ENCODE measurements at regions not wholly inside any gene's neighbourhood (a gene's known extent, or its start where the extent isn't known, plus 50 kb on each side); places are given as distances from the start of the nearest gene placed in this dataset.

DNA sequence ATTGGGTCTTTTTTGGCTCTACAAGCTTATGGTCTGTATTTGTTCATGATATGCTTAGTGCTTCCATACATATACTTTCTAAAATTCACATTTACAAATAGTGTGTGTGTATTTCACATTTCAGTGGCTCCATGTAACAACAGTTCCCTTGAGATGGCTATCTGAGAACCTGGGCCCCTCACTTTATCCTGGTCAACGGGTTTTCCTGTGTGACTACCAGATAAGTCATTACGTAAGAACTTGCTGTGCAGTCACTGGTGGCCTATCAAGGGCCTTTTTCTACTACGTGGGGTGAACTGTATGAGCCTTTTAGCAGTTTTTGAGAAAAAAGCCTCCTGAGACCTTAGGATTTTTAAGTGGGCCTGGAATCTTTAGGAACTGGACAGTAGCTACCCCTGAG is 454.1 kb downstream of the PCNX1 start:
- DNase-seq (ENCODE audit: low spot score) = peak; percentile 8

DNA sequence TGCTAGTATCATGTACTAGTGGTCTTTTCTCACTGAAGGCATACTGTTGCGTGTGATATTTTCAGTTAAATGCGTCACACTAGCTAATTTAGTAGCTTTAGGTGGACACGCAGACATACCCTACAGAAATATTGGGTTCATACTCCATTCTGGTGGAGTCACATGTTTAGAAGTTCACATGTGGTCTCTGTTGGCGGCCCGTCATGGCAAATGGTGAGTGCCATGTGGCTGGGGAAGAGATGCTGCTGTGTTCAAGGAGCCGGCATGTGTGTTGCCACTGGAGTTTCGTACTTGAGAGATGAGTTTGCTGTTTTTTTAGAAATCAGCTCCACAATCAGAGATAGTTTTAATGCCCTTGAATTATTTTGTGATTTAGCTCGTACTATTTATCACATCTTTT is 454.6 kb downstream of the PCNX1 start:
- DNase-seq (ENCODE audit: low spot score) = no peak

DNA sequence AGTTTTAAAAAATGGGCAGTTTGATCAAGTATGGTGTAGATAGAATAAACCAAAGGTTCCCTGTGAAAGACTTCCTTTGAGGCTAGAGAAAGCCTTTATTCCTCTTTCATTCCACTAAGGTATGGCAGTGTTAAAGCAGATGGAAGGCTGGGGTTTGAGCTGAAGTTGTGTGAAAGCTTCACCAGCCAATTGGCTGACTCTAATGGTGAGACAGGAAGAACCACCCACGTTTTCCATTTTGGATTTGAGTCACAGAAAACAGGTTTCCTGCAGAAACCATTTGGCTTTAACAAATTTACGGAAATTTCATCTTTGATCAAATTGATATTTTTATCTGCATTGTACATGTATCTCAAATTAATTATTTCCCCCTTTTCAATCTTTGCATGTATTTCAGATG is 455.0 kb downstream of the PCNX1 start:
- no peak for DNase-seq (ENCODE audit: low spot score)

DNA sequence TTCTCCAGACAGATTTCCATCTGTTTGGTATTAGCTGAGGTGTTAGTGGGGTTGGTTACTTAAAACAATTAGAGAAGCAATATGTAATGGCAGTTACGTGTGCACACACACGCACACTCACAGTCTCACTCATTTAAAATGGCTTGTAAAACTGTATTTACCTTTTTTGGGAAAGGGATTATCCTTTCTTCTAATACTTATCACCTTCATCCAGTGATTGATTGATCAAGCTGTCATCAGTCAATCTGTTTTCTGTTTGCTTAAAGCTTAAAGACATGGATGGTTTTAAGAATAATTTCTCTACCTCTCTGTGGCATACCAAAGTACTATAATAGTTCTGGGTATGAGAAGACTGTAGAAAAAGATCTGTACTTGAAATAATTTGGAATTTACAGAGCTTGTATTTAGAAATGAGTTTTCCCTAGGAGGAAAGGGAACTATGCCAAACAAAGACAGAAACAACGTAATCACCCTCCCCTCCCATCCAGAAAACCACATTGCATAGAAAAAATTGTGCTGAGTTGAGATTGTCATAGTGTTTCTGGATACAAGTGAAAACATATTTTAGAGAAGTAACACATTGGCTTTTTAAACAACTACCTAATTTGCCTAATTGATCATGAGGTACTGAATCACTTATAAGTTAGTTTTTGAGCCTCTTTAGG is 455.8 kb downstream of the PCNX1 start:
- no peak for DNase-seq (ENCODE audit: low spot score)

DNA sequence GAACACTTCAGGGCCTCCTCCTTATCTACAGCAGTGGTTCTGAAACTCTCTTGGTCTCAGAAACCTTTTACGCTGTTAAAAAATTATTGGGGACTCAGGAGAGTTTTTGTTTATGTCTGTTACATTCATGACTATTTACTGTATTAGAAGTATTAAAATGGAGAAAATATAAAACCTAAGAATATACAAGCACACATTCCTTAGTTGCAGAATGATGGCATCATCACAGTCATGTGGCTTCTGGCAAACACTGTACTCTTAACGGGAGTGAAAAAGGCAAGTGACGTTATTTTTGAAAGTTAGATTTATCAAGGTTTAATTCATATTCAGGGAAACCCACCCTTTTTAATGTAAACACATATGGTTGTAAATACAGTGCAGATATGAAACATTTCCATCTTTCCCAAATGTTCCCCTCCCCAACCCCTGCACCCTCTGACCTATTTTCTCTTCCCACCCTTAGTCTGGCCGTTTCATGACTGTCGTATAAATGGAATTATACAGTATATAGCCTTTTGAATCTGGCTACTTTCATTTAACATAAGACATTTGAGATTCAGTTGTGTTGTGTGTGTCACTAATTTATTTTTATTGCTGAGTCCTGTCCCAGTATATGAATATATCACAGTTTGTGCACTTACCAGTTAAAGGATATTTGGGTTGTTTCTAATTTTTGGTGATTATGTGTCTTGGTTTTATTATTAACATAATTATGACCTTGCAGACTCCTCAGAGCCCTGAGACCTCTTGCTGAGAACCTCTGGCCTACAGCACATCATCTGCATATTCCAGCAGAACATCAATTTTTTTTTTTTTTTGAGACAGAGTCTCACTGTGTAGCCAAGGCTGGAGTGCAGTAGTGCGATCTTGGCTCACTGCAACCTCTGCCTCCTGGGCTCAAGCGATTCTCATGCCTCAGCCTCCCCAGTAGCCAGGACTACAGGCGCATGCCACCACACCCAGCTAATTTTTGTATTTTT is 457.0 kb downstream of the PCNX1 start:
- no peak for DNase-seq (ENCODE audit: low spot score)

DNA sequence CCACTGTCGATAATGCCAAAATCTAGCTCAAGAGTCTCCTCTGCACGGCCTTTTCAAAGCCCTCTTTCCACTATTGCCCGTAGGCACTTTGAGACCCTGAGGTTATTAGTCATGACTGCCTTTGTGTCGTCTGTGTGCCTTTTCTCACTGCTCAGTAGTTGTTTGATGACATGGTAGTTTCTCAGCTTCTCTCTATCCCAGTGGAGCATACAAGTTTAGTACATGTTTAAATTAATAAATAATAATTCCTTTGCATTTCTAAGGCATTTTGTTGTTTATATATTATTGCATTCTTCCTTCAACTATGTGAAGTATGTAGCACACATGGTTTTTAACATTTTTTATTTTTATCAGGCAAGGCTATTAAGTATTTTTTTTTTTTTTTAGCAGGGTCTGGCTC is 458.1 kb downstream of the PCNX1 start:
- DNase-seq (ENCODE audit: low spot score) = no peak

DNA sequence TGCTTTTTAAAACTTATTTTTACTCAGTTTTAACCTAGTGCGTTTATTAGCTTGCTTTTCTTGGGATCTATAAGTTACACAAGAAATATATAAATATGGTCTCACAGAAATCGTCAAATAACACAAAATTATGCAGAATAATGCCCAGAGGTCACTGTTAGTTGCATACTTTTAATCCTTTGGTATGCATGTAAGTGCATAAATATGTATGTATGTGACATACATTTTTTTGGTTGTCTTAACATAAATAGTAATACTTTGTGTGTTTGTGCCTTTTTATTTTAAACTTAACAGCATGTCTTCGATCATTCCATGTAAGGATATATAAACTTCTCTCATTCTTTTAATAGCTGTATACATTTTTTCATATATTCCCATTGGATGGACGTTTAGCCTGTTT is 459.6 kb downstream of the PCNX1 start:
- DNase-seq (ENCODE audit: low spot score) = no peak

DNA sequence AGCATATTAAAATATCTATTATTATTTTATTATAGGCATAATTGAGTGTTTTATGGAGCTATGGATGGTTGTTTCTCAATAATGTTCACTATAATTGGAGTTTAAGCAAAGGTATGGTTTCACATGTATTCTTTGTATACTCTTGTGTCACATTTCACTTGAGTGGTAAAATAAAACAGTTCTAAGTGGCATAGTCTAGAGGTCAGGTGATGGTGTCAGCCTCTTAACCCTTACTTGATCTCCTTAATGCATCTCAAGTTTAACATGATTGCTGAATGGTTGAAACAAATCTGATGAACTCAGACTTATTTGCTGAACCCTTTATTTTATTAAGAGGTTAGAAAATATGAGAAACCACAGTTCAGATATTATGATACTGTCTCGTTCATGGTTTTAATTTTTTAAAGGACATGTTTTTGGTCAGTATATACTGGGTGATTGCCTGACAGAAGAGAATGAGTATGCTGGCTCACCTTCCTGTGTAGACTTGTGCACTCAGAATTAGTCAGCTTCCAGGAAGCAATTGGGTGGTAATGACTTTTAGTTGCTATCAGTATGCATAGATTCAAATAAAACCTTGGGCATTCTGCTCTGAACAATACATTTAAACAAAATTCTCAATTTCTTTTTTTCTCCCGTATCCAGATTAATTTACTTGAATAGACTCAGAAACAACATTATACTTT is 464.6 kb downstream of the PCNX1 start:
- DNase-seq (ENCODE audit: low spot score) = no peak

DNA sequence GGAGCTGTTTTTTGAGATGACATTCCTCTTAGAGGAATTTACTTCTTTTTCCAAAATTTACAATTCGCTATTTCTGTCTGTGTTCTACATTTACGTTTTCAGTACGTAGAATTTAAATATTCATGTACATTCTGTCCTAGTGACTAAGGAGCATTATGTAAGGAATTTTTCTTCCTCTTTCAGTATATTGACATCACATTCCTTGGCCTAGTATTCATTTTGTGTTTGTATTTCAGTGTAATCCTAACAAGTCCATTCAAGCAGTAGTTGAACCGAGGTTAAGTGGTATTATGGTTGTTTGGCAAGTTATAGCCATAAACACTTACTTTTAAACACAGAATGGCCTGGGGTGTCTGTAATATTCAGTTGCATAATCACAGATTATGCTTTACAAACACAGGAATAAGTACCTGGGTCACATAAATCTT is 465.2 kb downstream of the PCNX1 start:
- DNase-seq (ENCODE audit: low spot score) = no peak

DNA sequence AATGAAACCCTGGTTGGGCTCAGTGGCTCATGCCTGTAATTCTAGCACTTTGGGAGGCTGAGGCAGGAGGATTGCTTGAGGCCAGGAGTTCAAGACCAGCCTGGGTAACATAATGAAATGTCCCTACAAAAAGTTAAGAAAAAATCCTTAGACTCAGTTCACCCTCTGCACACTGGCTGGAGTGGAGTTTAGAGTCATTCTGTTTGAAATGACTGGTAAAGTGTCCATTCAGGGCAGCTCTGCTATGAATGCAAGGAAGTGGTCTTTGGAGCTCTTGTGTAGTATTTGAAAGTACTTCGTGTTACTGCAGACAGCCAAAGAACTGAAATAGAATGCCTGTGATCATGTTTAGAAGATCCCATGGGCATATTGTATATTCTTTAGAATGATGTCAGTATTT is 466.5 kb downstream of the PCNX1 start:
- DNase-seq (ENCODE audit: low spot score) = no peak

DNA sequence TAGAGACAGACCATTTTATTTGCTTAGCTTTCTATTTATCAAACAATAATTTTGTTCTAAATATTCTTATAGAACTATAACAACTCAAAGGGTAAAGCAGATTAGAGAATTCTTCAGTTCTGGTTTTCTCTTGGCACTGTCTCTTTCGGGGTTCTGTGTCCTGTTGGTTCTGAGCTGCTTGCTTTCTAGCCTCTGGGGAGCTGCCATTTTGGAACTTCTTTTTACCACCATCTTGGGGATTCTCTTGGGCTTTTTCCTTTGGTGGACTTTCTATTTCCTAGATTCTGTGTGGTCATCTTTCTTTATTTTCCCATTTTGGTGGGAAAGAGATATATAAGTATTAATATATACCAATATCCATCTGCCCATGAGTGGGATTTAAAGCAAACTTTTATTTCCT is 467.7 kb downstream of the PCNX1 start:
- no peak for DNase-seq (ENCODE audit: low spot score)

DNA sequence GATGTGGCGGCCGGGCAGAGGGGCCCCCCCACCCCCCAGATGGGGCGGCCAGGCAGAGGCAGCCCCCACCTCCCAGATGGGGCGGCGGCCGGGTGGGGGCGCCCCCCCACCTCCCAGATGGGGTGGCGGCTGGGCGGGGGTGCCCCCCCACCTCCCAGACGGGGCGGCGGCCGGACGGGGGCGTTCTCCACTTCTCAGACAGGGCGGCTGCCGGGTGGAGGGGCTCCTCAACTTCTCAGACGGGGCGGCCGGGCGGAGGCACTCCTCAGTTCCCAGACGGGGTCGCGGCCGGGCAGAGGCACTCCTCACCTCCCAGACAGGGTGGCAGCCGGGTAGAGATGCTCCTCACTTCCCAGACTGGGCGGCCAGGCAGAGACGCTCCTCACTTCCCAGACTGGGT is 469.8 kb downstream of the PCNX1 start:
- no peak for DNase-seq (ENCODE audit: low spot score)

DNA sequence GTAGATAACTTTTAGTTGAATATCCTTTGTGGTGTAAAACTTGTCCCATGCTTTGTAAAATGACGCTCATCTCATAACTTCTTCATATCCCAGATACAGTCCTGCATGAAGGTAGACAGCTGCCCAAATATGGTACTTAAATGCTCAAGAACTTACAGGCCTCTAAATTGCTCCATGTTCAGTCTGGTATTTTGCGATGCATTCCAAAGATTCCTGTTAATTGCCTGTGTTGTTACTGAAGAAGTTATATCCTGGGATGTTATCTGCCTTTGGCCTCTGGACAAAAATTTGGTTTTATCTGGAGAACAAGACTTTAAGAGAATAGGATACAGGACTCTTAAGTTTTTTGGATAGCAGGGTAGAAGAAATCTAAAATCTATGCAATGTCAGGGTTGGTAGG is 473.0 kb downstream of the PCNX1 start:
- DNase-seq (ENCODE audit: low spot score) = no peak

DNA sequence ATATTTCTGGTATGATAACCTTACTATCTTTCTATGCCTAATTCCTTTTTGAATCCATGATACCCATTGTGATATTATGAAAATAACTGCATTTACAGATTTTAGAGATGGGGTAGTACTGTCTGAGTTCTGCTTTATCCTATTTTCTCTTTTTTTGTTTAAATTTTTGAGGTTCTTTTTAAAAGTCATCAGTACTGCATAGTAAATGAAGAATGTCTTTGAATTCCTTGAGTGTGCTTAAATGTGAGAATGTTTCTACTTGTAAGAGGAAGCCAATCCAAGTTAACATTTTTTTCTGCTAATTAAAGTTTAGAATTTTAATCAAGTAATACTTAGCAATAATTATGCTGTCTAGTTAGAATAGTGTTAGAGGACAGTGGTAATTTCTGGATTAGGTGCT is 474.6 kb downstream of the PCNX1 start:
- no peak for DNase-seq (ENCODE audit: low spot score)

DNA sequence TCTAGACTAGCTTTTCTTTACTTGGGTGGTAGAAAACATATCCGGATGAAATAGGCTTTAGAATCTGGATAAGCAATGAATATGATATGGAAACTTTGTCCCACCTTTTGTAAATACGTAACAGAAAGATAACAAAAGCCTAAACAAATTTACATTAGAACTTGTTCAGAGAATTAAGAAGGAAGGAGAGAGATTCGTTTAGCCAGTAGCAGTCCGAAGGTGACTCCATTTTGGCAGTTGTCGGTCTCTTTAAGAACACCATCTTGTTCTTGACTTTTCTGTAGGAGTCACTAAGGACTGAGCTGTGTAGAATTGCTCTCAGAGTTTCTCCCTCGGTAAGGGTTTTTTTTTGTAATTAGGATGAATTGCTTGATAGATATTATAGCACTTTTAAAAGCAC is 475.1 kb downstream of the PCNX1 start:
- DNase-seq (ENCODE audit: low spot score) = no peak

DNA sequence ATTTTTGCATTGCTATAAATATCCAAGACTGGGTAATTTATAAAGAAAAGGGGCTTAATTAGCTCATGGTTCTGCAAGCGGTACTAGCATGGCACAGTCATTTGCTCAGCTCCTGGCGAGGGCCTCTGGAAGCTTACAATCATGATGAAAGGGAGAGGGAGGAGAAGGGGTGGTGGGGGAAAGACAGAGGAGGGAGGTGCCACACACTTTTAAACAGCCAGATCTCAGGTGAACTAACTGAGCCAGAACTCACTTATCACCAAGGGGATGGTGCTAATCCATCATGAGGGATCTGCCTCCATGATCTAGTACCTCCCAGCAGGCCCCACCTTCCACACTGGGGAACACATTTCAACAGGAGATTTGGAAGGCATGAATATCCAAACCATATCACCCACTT is 476.3 kb downstream of the PCNX1 start:
- DNase-seq (ENCODE audit: low spot score) = no peak

DNA sequence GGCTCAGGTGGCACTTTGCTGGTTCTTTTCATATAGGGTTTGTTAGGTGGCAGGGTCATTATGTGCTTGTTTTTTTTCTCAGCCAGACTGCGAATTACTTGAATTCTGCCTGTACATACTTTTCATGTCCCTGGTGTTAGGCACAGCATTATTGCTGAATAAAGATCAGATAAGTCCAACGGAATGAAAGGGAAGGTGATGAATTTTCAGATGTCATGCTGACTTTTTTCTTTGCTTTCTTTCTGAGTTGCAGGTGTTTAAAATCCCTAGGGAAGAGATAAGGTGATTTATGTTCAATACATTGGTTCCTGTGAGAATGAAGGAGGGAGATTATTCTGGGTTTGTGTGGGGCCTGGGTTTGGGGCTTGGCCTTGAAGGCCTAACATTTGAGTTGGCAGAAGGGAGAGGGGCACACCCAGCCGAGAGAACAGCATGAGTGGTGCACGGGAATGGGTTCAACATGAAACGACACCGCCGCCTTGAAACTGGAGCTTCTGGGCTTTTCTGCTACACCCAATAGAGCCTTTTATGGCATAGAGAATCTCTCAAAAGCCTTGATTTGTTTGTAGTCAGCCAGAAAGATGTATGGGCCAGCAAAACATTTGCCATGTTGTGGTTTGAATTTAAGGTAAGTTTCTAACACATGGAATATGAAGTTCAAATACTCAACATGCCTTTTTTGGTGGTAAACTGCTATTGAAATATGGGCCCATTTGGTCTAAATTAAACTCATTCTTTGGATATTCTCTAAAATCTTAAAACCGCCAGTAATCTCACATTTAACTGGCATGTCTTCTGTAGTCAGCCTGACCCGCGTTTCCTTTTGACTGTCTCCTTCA is 477.0 kb downstream of the PCNX1 start:
- no peak for DNase-seq (ENCODE audit: low spot score)

DNA sequence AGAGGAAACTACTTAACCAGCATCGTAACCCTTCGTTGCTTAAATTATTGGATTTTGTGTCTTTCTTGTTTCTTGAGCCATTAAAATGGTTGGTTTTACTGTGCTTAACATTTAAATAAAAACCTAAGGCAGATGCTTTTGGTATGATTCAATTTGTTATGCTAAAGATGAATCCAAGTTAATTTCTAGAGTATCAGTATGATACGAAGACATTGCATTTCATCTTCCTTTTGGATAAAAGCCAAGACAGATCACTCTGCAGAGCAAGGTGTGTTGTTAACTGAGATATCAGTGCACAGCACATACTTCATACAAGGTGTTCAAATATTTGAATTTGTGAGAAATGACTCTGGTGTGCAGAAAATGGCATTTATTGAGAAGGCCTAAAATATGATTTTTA is 480.5 kb downstream of the PCNX1 start:
- no peak for DNase-seq (ENCODE audit: low spot score)

DNA sequence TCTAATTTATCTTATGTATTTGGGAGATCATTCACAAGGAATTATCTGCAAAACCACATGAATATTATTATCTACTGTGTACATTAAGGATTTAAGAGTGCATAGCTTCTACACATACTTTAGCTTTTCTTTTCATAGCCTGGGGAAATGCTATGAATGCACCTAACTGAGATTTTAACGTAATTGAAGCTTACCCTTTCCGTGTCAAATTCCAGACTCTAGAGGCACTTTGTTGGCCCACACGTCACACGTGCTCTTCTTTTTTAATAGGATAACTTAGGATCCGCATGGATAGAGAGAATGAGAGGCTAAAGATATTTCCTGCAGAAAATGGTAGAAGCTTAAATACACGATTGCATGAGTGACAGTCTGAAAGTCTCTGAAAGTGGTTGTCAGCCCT is 481.1 kb downstream of the PCNX1 start:
- DNase-seq (ENCODE audit: low spot score) = no peak

DNA sequence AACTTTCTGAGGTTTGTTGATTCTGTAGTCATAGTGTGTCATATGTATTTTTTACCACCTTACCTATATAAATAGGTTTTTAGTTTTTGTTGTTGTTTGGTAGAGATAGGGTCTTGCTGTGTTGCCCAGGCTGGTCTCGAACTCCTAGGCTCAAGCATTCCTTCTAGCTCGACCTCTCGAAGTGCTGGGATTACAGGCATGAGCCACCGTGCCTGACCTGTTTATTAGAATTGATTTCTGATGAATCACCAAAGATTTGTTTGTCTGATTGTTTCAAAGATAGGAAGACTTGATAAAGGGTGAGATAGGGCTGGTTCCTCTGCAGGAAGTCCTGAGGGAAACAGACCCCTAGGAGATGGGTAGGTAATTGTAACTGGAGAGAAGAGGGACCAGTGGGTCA is 481.6 kb downstream of the PCNX1 start:
- no peak for DNase-seq (ENCODE audit: low spot score)

DNA sequence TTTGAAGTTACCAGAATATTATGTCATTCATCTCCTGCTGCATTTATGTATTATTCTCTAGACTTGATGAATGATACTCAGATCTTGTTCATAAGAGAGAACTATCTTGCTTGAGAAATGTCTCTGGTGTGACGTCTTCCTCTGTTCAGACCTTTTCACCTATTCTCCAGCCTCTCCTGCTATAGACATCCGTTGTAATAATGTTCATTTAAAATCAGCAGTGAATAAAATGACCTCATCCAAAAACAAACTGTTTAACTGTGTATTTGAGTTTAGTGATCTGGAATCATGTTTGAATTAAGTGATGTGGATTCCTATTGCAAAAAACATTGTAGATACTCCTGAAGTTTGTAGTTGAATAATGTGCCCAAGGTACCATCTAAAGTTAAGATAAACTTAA is 487.1 kb downstream of the PCNX1 start:
- DNase-seq (ENCODE audit: low spot score) = no peak

All from SK-N-DZ (cell line).